ENCODE measurements at regions not wholly inside any gene's neighbourhood (a gene's known extent, or its start where the extent isn't known, plus 50 kb on each side); places are given as distances from the start of the nearest gene placed in this dataset.
A peak's percentile ranks its signal among the peaks of the same experiment; 100 is the strongest.

- no peak for DNase-seq
- ATAC-seq = no peak
- no peak overlapping the region for H3K4me3 ChIP-seq
- no peaks in the 10 kb centered on the region for H3K36me3 ChIP-seq (ENCODE audit: insufficient read depth in 1 of 2, low read depth in 1 of 2)
- no peak overlapping the region for H3K27ac ChIP-seq
- no peaks in the 10 kb centered on the region for H3K9me3 ChIP-seq
- TF ChIP-seq CTCF (IDR thresholded peaks at IDR 0.05) = no peak
- no peaks in the 10 kb centered on the region for H3K4me1 ChIP-seq
- 75 to 90% (median 78%) methylated on average over 1 of the region's 1 CpG for WGBS, 3 donors
- H3K27me3 ChIP-seq (ENCODE audit: insufficient read depth in 3 of 3, low read length in 2 of 3) = no peaks in the 10 kb centered on the region
- intact Hi-C loops (cut with DNase I) = no loop called here
These were observed 253.3 kb downstream of the IPMK start for GRCh38 chr10:58014436-58014835.

DNA sequence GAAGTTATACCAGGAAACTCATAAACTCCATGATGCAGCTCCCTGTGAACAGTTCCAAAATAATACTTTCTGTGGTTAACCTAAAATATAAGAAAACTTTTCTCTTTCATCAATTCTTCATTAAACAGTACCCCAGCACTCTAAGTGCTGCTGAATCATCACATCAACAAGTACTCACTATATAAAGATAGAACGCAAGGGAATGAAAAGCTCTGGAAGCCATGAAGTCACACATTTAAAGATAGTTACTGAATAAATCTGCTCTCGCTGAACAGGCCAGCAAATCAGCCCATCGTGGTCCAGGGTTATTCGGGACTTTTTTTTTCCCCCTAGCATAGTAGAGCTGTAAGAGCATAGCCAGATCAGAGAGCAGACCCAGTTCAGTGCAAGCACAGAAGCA, 254.3 kb downstream of the IPMK start:
- no peak overlapping the region for H3K4me3 ChIP-seq
- no peak for TF ChIP-seq CTCF (IDR thresholded peaks at IDR 0.05)
- no peaks in the 10 kb centered on the region for H3K36me3 ChIP-seq (ENCODE audit: insufficient read depth in 1 of 2, low read depth in 1 of 2)
- no peaks in the 10 kb centered on the region for H3K27me3 ChIP-seq (ENCODE audit: insufficient read depth in 3 of 3, low read length in 2 of 3)
- no peak for DNase-seq
- intact Hi-C loops (cut with DNase I) = no loop called here
- ATAC-seq = peak in 1 of 4 donors; percentile 42
- H3K27ac ChIP-seq = no peak overlapping the region
- no peaks in the 10 kb centered on the region for H3K4me1 ChIP-seq
- WGBS, 3 donors = 44 to 47% (median 47%) methylated on average over 4 of the region's 4 CpGs
- H3K9me3 ChIP-seq = no peaks in the 10 kb centered on the region

DNA sequence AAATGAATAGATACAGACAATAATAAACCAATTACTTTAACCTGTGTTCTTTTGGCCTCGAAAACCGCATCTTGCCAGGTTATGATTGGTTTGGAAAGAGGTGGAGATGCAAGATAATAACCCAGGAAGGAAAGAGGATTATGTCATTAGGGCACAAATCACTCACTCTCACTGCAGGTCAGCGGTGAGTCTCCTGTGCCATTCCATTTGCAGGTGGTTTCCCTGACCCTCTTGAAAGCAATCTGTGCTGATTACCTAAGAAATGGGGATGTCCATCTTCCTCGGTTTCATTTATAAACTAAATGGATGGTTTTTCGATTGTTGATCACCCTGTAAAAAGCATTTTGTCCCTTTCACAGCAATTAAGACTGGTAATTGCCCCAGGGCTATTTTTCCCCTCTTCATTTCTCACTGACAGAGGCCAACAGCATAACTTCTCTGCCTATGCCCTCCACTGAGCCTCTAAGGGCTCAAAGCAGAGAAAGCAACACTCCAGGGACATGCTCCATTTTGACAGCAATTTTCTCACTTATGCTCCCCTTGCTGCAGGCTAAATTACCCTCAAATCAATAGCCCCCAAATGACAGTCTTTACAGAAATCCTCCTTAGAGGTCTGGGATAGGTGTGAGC, 257.5 kb downstream of the IPMK start:
- Histone ChIP-seq H3K4me3 (no peak overlapping the region), H3K27me3 (ENCODE audit: insufficient read depth in 3 of 3, low read length in 2 of 3) (no peaks in the 10 kb centered on the region), H3K27ac (no peak overlapping the region), H3K36me3 (ENCODE audit: insufficient read depth in 1 of 2, low read depth in 1 of 2) (no peaks in the 10 kb centered on the region), H3K9me3 (no peaks in the 10 kb centered on the region), H3K4me1 (no peaks in the 10 kb centered on the region)
- 60 to 76% (median 75%) methylated on average over 5 of the region's 5 CpGs for WGBS, 3 donors
- no peak for TF ChIP-seq CTCF (IDR thresholded peaks at IDR 0.05)
- ATAC-seq (no peak), DNase-seq (no peak)
- intact Hi-C loops (cut with DNase I) = no loop called here

GRCh38 chr10:58003945-58004344, 263.7 kb downstream of the IPMK start:
- no peak overlapping the region for H3K4me3 ChIP-seq
- H3K36me3 ChIP-seq (ENCODE audit: insufficient read depth in 1 of 2, low read depth in 1 of 2) = no peaks in the 10 kb centered on the region
- ATAC-seq (no peak), DNase-seq (no peak)
- no peaks in the 10 kb centered on the region for H3K9me3 ChIP-seq
- no peak for TF ChIP-seq CTCF (IDR thresholded peaks at IDR 0.05)
- H3K27ac ChIP-seq = no peak overlapping the region
- WGBS, 3 donors = 7 to 22% (median 14%) methylated on average over 2 of the region's 2 CpGs
- H3K27me3 ChIP-seq (ENCODE audit: insufficient read depth in 3 of 3, low read length in 2 of 3) = no peaks in the 10 kb centered on the region
- H3K4me1 ChIP-seq = no peaks in the 10 kb centered on the region
- intact Hi-C loops (cut with DNase I) = no loop called here

- H3K36me3 ChIP-seq (ENCODE audit: insufficient read depth in 1 of 2, low read depth in 1 of 2) = no peaks in the 10 kb centered on the region
- no peak for TF ChIP-seq CTCF (IDR thresholded peaks at IDR 0.05)
- intact Hi-C loops (cut with DNase I) = no loop called here
- H3K27ac ChIP-seq = no peak overlapping the region
- no peaks in the 10 kb centered on the region for H3K4me1 ChIP-seq
- ATAC-seq (no peak), DNase-seq (no peak)
- no peak overlapping the region for H3K4me3 ChIP-seq
- no peaks in the 10 kb centered on the region for H3K27me3 ChIP-seq (ENCODE audit: insufficient read depth in 3 of 3, low read length in 2 of 3)
- WGBS, 3 donors = 70 to 83% (median 78%) methylated on average over 3 of the region's 3 CpGs
- H3K9me3 ChIP-seq = no peaks in the 10 kb centered on the region
These were observed 266.5 kb downstream of the IPMK start for GRCh38 chr10:58001159-58001558.
